PC-9 (cell line): ENCODE measurements at regions not wholly inside any gene's neighbourhood (a gene's known extent, or its start where the extent isn't known, plus 50 kb on each side); places are given as distances from the start of the nearest gene placed in this dataset.
"Not testable (repeated sequence)": the region's sequence is repeated elsewhere in the genome, so short reads cannot be mapped to it uniquely, and the experiment has no call there.

ENCODE experiments used
- EZH2 ChIP-seq: fragments of 200-600 bp; sonication (generic); IDR thresholded peaks from 2 replicates; pipeline ENCODE4 v1.8.0; 2017; ENCODE audit warnings: antibody characterized with exemption, low read depth
- TF ChIP-seq, protein P1 (sequence below): fragments of 200-600 bp; sonication (generic); conservative IDR thresholded peaks from 2 replicates; pipeline ENCODE4 v1.6.1; 2017; ENCODE audit warnings: mixed run types, antibody characterized with exemption, mild to moderate bottlenecking, moderate library complexity

DNA sequence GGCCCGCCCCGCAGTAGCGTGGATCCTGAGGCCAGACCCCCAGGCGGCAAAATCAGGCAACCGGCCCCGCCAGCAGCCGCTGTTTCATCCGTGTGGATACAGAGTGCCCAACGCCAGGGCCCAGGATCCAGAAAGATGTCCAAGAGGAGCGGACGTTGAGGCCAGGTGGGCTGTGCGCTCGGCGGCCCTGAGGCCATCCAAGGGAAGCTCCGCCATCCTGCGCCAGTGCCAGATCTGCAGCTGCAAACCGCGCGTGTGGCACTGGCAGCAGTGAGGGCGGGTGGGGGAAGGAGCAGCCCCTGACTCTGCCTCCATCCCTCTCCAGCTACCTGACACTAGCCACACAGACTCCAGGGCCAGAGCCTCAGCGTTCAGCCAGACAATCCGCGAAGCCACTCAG lies 668.2 kb downstream of the SPATA31A6 start:
- TF ChIP-seq, protein P1, sequence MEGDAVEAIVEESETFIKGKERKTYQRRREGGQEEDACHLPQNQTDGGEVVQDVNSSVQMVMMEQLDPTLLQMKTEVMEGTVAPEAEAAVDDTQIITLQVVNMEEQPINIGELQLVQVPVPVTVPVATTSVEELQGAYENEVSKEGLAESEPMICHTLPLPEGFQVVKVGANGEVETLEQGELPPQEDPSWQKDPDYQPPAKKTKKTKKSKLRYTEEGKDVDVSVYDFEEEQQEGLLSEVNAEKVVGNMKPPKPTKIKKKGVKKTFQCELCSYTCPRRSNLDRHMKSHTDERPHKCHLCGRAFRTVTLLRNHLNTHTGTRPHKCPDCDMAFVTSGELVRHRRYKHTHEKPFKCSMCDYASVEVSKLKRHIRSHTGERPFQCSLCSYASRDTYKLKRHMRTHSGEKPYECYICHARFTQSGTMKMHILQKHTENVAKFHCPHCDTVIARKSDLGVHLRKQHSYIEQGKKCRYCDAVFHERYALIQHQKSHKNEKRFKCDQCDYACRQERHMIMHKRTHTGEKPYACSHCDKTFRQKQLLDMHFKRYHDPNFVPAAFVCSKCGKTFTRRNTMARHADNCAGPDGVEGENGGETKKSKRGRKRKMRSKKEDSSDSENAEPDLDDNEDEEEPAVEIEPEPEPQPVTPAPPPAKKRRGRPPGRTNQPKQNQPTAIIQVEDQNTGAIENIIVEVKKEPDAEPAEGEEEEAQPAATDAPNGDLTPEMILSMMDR = not testable (repeated sequence)
- not testable (repeated sequence) for TF ChIP-seq EZH2
